ENCODE measurements at regions not wholly inside any gene's neighbourhood (a gene's known extent, or its start where the extent isn't known, plus 50 kb on each side); places are given as distances from the start of the nearest gene placed in this dataset.

DNA sequence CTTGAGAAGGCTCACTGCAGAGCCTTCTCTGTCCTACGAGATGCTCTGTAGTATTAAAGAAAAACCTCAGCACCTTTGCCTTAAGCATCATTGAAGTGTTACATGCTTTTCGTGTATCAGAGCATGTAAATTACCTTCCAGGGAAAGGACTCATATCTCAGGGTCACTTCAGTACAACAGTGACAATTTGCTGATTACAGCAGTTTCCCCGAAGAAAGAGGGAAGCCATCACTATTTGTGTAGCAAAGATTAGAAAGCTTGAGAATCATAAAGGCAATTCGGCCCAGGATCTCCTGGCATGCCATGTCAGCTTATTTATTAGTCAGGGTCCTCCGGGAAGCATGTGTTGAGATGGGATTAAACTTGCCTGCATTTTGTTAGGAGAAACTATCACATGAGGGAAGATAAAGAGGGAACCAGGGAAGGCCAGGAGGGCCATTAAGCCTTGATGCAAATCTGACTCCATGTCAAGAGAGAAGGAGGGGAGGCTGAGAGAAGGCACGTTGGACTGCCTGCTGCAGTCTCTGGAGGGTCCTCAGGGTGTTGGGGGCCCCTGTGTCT lies 55.2 kb upstream of the KCNJ6 start:
- TF ChIP-seq TAF1 (IDR thresholded peaks at IDR 0.05; ENCODE audit: borderline replicate concordance, low read depth, low read length), result no peak
- no peak for TF ChIP-seq DPF2 (IDR thresholded peaks at IDR 0.05)
- TF ChIP-seq, protein P1, sequence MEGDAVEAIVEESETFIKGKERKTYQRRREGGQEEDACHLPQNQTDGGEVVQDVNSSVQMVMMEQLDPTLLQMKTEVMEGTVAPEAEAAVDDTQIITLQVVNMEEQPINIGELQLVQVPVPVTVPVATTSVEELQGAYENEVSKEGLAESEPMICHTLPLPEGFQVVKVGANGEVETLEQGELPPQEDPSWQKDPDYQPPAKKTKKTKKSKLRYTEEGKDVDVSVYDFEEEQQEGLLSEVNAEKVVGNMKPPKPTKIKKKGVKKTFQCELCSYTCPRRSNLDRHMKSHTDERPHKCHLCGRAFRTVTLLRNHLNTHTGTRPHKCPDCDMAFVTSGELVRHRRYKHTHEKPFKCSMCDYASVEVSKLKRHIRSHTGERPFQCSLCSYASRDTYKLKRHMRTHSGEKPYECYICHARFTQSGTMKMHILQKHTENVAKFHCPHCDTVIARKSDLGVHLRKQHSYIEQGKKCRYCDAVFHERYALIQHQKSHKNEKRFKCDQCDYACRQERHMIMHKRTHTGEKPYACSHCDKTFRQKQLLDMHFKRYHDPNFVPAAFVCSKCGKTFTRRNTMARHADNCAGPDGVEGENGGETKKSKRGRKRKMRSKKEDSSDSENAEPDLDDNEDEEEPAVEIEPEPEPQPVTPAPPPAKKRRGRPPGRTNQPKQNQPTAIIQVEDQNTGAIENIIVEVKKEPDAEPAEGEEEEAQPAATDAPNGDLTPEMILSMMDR (IDR thresholded peaks at IDR 0.05 in 2 of 3, conservative IDR thresholded peaks at IDR 0.05 in 1 of 3; ENCODE audit: control insufficient read depth in 2 of 3, extremely low read depth in 1 of 3, insufficient read depth in 1 of 3, low read depth in 3 of 3, low read length in 3 of 3), result no peak
- TF ChIP-seq, protein P2, sequence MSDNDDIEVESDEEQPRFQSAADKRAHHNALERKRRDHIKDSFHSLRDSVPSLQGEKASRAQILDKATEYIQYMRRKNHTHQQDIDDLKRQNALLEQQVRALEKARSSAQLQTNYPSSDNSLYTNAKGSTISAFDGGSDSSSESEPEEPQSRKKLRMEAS (IDR thresholded peaks at IDR 0.05; ENCODE audit: low read depth, low read length), result no peak
- no peak for TF ChIP-seq CHD4 (IDR thresholded peaks at IDR 0.05)
- TF ChIP-seq, protein P3, sequence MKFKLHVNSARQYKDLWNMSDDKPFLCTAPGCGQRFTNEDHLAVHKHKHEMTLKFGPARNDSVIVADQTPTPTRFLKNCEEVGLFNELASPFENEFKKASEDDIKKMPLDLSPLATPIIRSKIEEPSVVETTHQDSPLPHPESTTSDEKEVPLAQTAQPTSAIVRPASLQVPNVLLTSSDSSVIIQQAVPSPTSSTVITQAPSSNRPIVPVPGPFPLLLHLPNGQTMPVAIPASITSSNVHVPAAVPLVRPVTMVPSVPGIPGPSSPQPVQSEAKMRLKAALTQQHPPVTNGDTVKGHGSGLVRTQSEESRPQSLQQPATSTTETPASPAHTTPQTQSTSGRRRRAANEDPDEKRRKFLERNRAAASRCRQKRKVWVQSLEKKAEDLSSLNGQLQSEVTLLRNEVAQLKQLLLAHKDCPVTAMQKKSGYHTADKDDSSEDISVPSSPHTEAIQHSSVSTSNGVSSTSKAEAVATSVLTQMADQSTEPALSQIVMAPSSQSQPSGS (IDR thresholded peaks at IDR 0.05; ENCODE audit: low read length), result no peak
- no peak for TF ChIP-seq WRNIP1 (IDR thresholded peaks at IDR 0.05; ENCODE audit: borderline replicate concordance, low read depth, low read length)
- no peak for TF ChIP-seq EZH2 (IDR thresholded peaks at IDR 0.05; ENCODE audit: borderline replicate concordance, control insufficient read depth, low read depth, low read length)
- TF ChIP-seq FOXM1 (IDR thresholded peaks at IDR 0.05; ENCODE audit: low read depth, low read length), result no peak
- no peak for TF ChIP-seq PAX8 (IDR thresholded peaks at IDR 0.05)
- TF ChIP-seq RUNX3 (IDR thresholded peaks at IDR 0.05; ENCODE audit: low read length), result no peak
- no peak for TF ChIP-seq BCL11A (IDR thresholded peaks at IDR 0.05; ENCODE audit: low read depth, low read length)
- no peak for TF ChIP-seq TBL1XR1 (IDR thresholded peaks at IDR 0.05; ENCODE audit: low read depth, low read length)
